CD4-positive, alpha-beta memory T cell (primary cell): ENCODE measurements at regions not wholly inside any gene's neighbourhood (a gene's known extent, or its start where the extent isn't known, plus 50 kb on each side); places are given as distances from the start of the nearest gene placed in this dataset.

ENCODE experiments used
- CTCF ChIA-PET: fragments of 350-600 bp; sonication (Branson Sonifier 250); formaldehyde crosslinking; loops from one replicate; lab custom pipeline; 2021; ENCODE audit warnings: inconsistent platforms; ENCODE audit not compliant: partially characterized antibody; lab: Charles Lee
- POLR2A ChIA-PET: fragments of 350-600 bp; sonication (Branson Sonifier 250); formaldehyde crosslinking; loops from one replicate; lab custom pipeline; 2021; ENCODE audit not compliant: partially characterized antibody; lab: Charles Lee
- DNase-seq, 5 donors: peaks; one replicate each; pipeline versions ENCODE4 v3.0.0 to v3.0.0-alpha.2; 2020 to 2022; ENCODE audit warnings: mixed read lengths in 1 of 5
- H3K27ac ChIP-seq: one replicate; pipeline ENCODE4 v1.7.0; 2013; ENCODE audit warnings: low read depth, low read length
- H3K27me3 ChIP-seq: 2 replicates; pipeline ENCODE4 v1.7.0; 2013; ENCODE audit warnings: mild to moderate bottlenecking, low read length, moderate library complexity; ENCODE audit not compliant: insufficient read depth
- H3K36me3 ChIP-seq: 2 replicates; pipeline ENCODE4 v1.7.0; 2013; ENCODE audit warnings: mild to moderate bottlenecking, low read length, moderate library complexity; ENCODE audit not compliant: insufficient read depth
- H3K4me1 ChIP-seq: 2 replicates; pipeline ENCODE4 v1.7.0; 2013; ENCODE audit warnings: mild to moderate bottlenecking, low read length, moderate library complexity; ENCODE audit not compliant: insufficient read depth
- H3K4me3 ChIP-seq, 2 donors: one replicate each; pipeline ENCODE4 v1.7.0; 2013; ENCODE audit warnings: low read length in 2 of 2, mild to moderate bottlenecking in 1 of 2
- H3K9me3 ChIP-seq, 2 donors: one replicate each; pipeline ENCODE4 v1.7.0; 2013; ENCODE audit warnings: low read length in 2 of 2, control low read depth in 1 of 2; ENCODE audit not compliant: control insufficient read depth in 1 of 2
- H3K27ac Mint-ChIP-seq, 7 donors: one replicate each; pipeline ENCODE4 v1.8.0; 2020 to 2021; ENCODE audit warnings: mixed read lengths in 7 of 7, mild to moderate bottlenecking in 6 of 7, inconsistent platforms in 3 of 7, moderate library complexity in 3 of 7
- H3K27me3 Mint-ChIP-seq, 2 donors: one replicate each; pipeline ENCODE4 v1.8.0; 2020 to 2021; ENCODE audit warnings: mixed read lengths in 2 of 2
- H3K36me3 Mint-ChIP-seq, 2 donors: one replicate each; pipeline ENCODE4 v1.8.0; 2020 to 2021; ENCODE audit warnings: mixed read lengths in 2 of 2, inconsistent platforms in 1 of 2, mild to moderate bottlenecking in 1 of 2
- H3K4me1 Mint-ChIP-seq, 4 donors: one replicate each; pipeline ENCODE4 v1.8.0; 2020 to 2021; ENCODE audit warnings: mixed read lengths in 4 of 4, mild to moderate bottlenecking in 1 of 4
- H3K4me3 Mint-ChIP-seq, 8 donors: one replicate each; pipeline ENCODE4 v1.8.0; 2020 to 2021; ENCODE audit warnings: mixed read lengths in 8 of 8, mild to moderate bottlenecking in 7 of 8, moderate library complexity in 6 of 8, inconsistent platforms in 3 of 8
- H3K9me3 Mint-ChIP-seq, 8 donors: one replicate each; pipeline ENCODE4 v1.8.0; 2020 to 2021; ENCODE audit warnings: mixed read lengths in 8 of 8, mild to moderate bottlenecking in 5 of 8, inconsistent platforms in 3 of 8, moderate library complexity in 1 of 8
- intact Hi-C: fragments of 100-400 bp; cut with micrococcal nuclease; formaldehyde crosslinking; loops from one replicate; pipeline ENCODE4 v1.15.1; 2023

GRCh38 chr4:137203601-137204000, 328.7 kb downstream of the PCDH18 start:
- intact Hi-C loops: no loop called here
- POLR2A ChIA-PET: no interaction called here
- H3K9me3 Mint-ChIP-seq: peaks cover 0 to 8% (median 1%) of the 10 kb centered on the region in 8 donors
- Histone ChIP-seq H3K27ac (no peak overlapping the region), H3K4me3 (no peak overlapping the region), H3K4me1 (no peaks in the 10 kb centered on the region), H3K9me3 (no peaks in the 10 kb centered on the region), H3K27me3 (no peaks in the 10 kb centered on the region), H3K36me3 (no peaks in the 10 kb centered on the region)
- CTCF ChIA-PET: no interaction called here
- no peak overlapping the region for H3K27ac Mint-ChIP-seq
- no peaks in the 10 kb centered on the region for H3K27me3 Mint-ChIP-seq
- no peak for DNase-seq
- H3K4me1 Mint-ChIP-seq: no peaks in the 10 kb centered on the region
- no peak overlapping the region for H3K4me3 Mint-ChIP-seq
- H3K36me3 Mint-ChIP-seq: no peaks in the 10 kb centered on the region

DNA sequence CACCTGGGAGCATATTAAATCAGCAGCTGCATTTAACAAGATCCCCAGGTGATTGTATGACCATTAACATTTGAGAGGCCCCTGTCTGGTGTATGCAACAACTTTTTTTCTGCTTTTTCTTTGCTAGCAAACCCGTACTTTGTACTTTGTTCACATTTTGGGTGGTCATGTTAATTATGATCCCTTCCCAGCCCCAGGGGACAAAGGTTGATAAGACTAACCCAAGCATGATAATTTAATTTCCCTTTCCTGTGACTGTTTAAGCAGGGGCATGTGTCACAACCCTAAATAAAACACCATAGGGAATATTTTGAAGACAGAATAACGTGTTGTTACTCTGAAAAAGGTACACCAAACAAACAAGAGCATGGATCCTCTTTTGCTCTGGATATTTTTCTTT, 332.0 kb downstream of the PCDH18 start:
- H3K27me3 ChIP-seq: no peaks in the 10 kb centered on the region
- DNase-seq: no peak
- intact Hi-C loops: no loop called here
- no peak overlapping the region for H3K4me3 Mint-ChIP-seq
- POLR2A ChIA-PET: no interaction called here
- CTCF ChIA-PET: no interaction called here
- H3K9me3 Mint-ChIP-seq: peaks cover 0 to 8% (median 4%) of the 10 kb centered on the region in 8 donors
- H3K27me3 Mint-ChIP-seq: no peaks in the 10 kb centered on the region
- H3K4me1 ChIP-seq: no peaks in the 10 kb centered on the region
- H3K36me3 Mint-ChIP-seq: no peaks in the 10 kb centered on the region
- H3K36me3 ChIP-seq: no peaks in the 10 kb centered on the region
- H3K9me3 ChIP-seq: no peaks in the 10 kb centered on the region
- H3K27ac ChIP-seq: no peak overlapping the region
- no peak overlapping the region for H3K4me3 ChIP-seq
- no peak overlapping the region for H3K27ac Mint-ChIP-seq
- no peaks in the 10 kb centered on the region for H3K4me1 Mint-ChIP-seq

DNA sequence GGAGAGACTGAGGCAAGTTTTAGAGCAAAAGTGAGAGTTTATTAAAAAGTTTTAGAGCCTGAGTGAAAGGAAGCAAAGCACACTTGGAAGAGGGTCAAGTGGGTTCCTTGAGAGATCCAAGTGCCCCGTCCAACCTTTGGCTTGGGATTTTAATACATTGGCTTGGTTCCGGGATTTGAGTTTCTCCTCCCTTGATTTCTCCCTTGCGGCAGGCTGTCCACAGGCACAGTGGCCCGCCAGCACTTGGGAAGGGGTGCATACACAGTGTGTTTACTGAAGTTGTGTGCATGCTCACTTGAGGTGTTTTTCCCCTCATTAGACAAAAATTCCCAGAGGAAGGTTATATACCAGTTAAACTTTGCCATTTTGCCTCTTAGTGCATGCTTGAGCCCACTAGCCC, 333.5 kb downstream of the PCDH18 start:
- Mint-ChIP-seq H3K27me3 (no peaks in the 10 kb centered on the region), H3K27ac (no peak overlapping the region), H3K36me3 (no peaks in the 10 kb centered on the region), H3K4me3 (no peak overlapping the region), H3K9me3 (peaks cover 0 to 8% (median 4%) of the 10 kb centered on the region in 8 donors), H3K4me1 (no peaks in the 10 kb centered on the region)
- POLR2A ChIA-PET: no interaction called here
- Histone ChIP-seq H3K27ac (no peak overlapping the region), H3K36me3 (no peaks in the 10 kb centered on the region), H3K27me3 (no peaks in the 10 kb centered on the region), H3K4me3 (no peak overlapping the region), H3K9me3 (no peaks in the 10 kb centered on the region), H3K4me1 (no peaks in the 10 kb centered on the region)
- CTCF ChIA-PET: no interaction called here
- intact Hi-C loops: no loop called here
- DNase-seq: no peak

- Mint-ChIP-seq H3K4me3 (no peak overlapping the region), H3K27me3 (no peaks in the 10 kb centered on the region), H3K9me3 (peaks cover 0 to 14% (median 9%) of the 10 kb centered on the region in 8 donors), H3K4me1 (no peaks in the 10 kb centered on the region), H3K27ac (no peak overlapping the region), H3K36me3 (no peaks in the 10 kb centered on the region)
- POLR2A ChIA-PET: no interaction called here
- no peak overlapping the region for H3K27ac ChIP-seq
- CTCF ChIA-PET: no interaction called here
- H3K9me3 ChIP-seq: no peaks in the 10 kb centered on the region
- no peaks in the 10 kb centered on the region for H3K36me3 ChIP-seq
- H3K27me3 ChIP-seq: no peaks in the 10 kb centered on the region
- no peak for DNase-seq
- no peaks in the 10 kb centered on the region for H3K4me1 ChIP-seq
- intact Hi-C loops: no loop called here
- no peak overlapping the region for H3K4me3 ChIP-seq
These were observed 337.6 kb downstream of the PCDH18 start for GRCh38 chr4:137194670-137195069.

GRCh38 chr4:137193564-137193963, 338.7 kb downstream of the PCDH18 start:
- intact Hi-C loops: no loop called here
- H3K27me3 Mint-ChIP-seq: no peaks in the 10 kb centered on the region
- H3K36me3 Mint-ChIP-seq: no peaks in the 10 kb centered on the region
- no peaks in the 10 kb centered on the region for H3K36me3 ChIP-seq
- DNase-seq: no peak
- H3K4me3 Mint-ChIP-seq: no peak overlapping the region
- no peaks in the 10 kb centered on the region for H3K4me1 Mint-ChIP-seq
- peaks cover 0 to 14% (median 7%) of the 10 kb centered on the region in 8 donors for H3K9me3 Mint-ChIP-seq
- H3K9me3 ChIP-seq: no peaks in the 10 kb centered on the region
- ChIA-PET POLR2A (no interaction called here), CTCF (no interaction called here)
- no peak overlapping the region for H3K4me3 ChIP-seq
- H3K27ac ChIP-seq: no peak overlapping the region
- no peak overlapping the region for H3K27ac Mint-ChIP-seq
- no peaks in the 10 kb centered on the region for H3K4me1 ChIP-seq
- H3K27me3 ChIP-seq: no peaks in the 10 kb centered on the region

DNA sequence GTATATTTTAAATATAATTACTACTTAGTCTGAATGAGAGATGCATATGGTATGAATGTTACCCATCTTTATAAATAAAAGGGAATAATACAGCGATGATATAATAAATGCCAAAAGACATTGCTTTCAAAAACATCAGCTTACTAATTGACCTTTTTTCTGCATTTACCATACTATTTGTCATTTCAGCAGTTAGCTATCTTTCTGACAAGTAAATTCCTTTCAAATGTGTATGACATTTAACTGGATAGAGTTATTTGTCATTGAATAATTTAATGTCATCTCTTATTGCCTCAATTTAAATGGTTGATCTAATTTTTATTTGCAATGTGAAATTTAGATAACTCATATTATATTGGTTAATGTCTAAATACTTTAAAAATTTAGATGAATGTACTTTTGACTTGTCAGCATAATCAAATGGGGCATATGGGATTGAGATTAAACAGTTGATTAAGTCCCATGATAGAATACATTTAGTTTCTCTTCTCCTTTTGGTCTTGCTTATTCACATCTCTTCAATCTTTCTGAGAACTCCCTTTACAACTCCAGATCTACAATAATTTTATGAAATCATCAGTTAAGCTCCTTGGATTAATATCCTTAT, 350.9 kb downstream of the PCDH18 start:
- Histone ChIP-seq H3K27me3 (no peaks in the 10 kb centered on the region), H3K4me1 (no peaks in the 10 kb centered on the region), H3K27ac (no peak overlapping the region), H3K36me3 (no peaks in the 10 kb centered on the region), H3K4me3 (no peak overlapping the region), H3K9me3 (no peaks in the 10 kb centered on the region)
- H3K9me3 Mint-ChIP-seq: peaks cover 0 to 3% (median 0%) of the 10 kb centered on the region in 8 donors
- CTCF ChIA-PET: no interaction called here
- H3K4me1 Mint-ChIP-seq: no peaks in the 10 kb centered on the region
- intact Hi-C loops: no loop called here
- no peak for DNase-seq
- no peak overlapping the region for H3K4me3 Mint-ChIP-seq
- H3K36me3 Mint-ChIP-seq: no peaks in the 10 kb centered on the region
- POLR2A ChIA-PET: no interaction called here
- no peak overlapping the region for H3K27ac Mint-ChIP-seq
- H3K27me3 Mint-ChIP-seq: no peaks in the 10 kb centered on the region

GRCh38 chr4:137180349-137180748, 351.9 kb downstream of the PCDH18 start:
- H3K36me3 ChIP-seq: no peaks in the 10 kb centered on the region
- Mint-ChIP-seq H3K4me3 (no peak overlapping the region), H3K27me3 (no peaks in the 10 kb centered on the region), H3K9me3 (peaks cover 0 to 4% (median under 1%) of the 10 kb centered on the region in 8 donors), H3K4me1 (no peaks in the 10 kb centered on the region), H3K36me3 (no peaks in the 10 kb centered on the region), H3K27ac (no peak overlapping the region)
- no peaks in the 10 kb centered on the region for H3K27me3 ChIP-seq
- no peaks in the 10 kb centered on the region for H3K9me3 ChIP-seq
- H3K4me3 ChIP-seq: no peak overlapping the region
- H3K4me1 ChIP-seq: no peaks in the 10 kb centered on the region
- ChIA-PET POLR2A (no interaction called here), CTCF (no interaction called here)
- intact Hi-C loops: no loop called here
- DNase-seq: no peak
- no peak overlapping the region for H3K27ac ChIP-seq

- DNase-seq: no peak
- H3K4me1 Mint-ChIP-seq: no peaks in the 10 kb centered on the region
- no peaks in the 10 kb centered on the region for H3K27me3 Mint-ChIP-seq
- POLR2A ChIA-PET: no interaction called here
- Histone ChIP-seq H3K4me1 (no peaks in the 10 kb centered on the region), H3K27me3 (no peaks in the 10 kb centered on the region), H3K4me3 (no peak overlapping the region), H3K27ac (no peak overlapping the region), H3K9me3 (no peaks in the 10 kb centered on the region), H3K36me3 (no peaks in the 10 kb centered on the region)
- no peak overlapping the region for H3K27ac Mint-ChIP-seq
- intact Hi-C loops: no loop called here
- no peaks in the 10 kb centered on the region for H3K36me3 Mint-ChIP-seq
- peaks cover 0 to 4% (median 1%) of the 10 kb centered on the region in 8 donors for H3K9me3 Mint-ChIP-seq
- H3K4me3 Mint-ChIP-seq: no peak overlapping the region
- CTCF ChIA-PET: no interaction called here
These were observed 375.5 kb downstream of the PCDH18 start for GRCh38 chr4:137156807-137157206.
